GM12892 (cell line): ENCODE measurements at regions not wholly inside any gene's neighbourhood (a gene's known extent, or its start where the extent isn't known, plus 50 kb on each side); places are given as distances from the start of the nearest gene placed in this dataset.

Experiments used
- POLR2A ChIP-seq: IDR thresholded peaks from 2 replicates; pipeline ENCODE4 v1.6.1; 2011; ENCODE audit warnings: low read depth, low read length, control low read depth
- POLR2AphosphoS5 ChIP-seq: IDR thresholded peaks from 2 replicates; pipeline ENCODE4 v1.6.1; 2011; ENCODE audit warnings: low read depth, low read length, control low read depth
- TAF1 ChIP-seq: IDR thresholded peaks from 2 replicates; pipeline ENCODE4 v1.6.1; 2011; ENCODE audit warnings: low read depth, mild to moderate bottlenecking, control low read depth, low read length, borderline replicate concordance

GRCh38 chr3:124059580-124059979 is 67.7 kb upstream of the ROPN1 start:
- TF ChIP-seq POLR2AphosphoS5 (no peak), POLR2A (no peak), TAF1 (no peak)
